ENCODE measurements at regions not wholly inside any gene's neighbourhood (a gene's known extent, or its start where the extent isn't known, plus 50 kb on each side); places are given as distances from the start of the nearest gene placed in this dataset.

GRCh38 chr10:30784897-30785605 is 155.5 kb upstream of the LYZL2 start:
- H3K4me3 ChIP-seq (ENCODE audit: low read depth, low read length) = peak overlapping the region; percentile 51
- no peak for TF ChIP-seq CTCF (IDR thresholded peaks at IDR 0.05; ENCODE audit: low read depth, low read length)

- TF ChIP-seq CTCF (IDR thresholded peaks at IDR 0.05; ENCODE audit: low read depth, low read length) = no peak
- H3K4me3 ChIP-seq (ENCODE audit: low read depth, low read length) = peak overlapping the region; percentile 51
Observed at GRCh38 chr10:30784524-30784896, 155.0 kb upstream of the LYZL2 start.

- peak; percentile 87 for TF ChIP-seq CTCF (IDR thresholded peaks at IDR 0.05; ENCODE audit: low read depth, low read length)
- peak overlapping the region; percentile 12; the same call in 1 of the 2 replicates for H3K4me3 ChIP-seq (ENCODE audit: low read depth, low read length)
Observed at GRCh38 chr10:30783939-30784501, 154.5 kb upstream of the LYZL2 start.

- no peak for TF ChIP-seq CTCF (IDR thresholded peaks at IDR 0.05; ENCODE audit: low read depth, low read length)
- H3K4me3 ChIP-seq (ENCODE audit: low read depth, low read length) = no peak overlapping the region
Observed at GRCh38 chr10:30782537-30783461, 153.2 kb upstream of the LYZL2 start.

- no peak overlapping the region for H3K4me3 ChIP-seq (ENCODE audit: low read depth, low read length)
- TF ChIP-seq CTCF (IDR thresholded peaks at IDR 0.05; ENCODE audit: low read depth, low read length) = no peak
Observed at GRCh38 chr10:30782157-30782536, 152.6 kb upstream of the LYZL2 start.

- no peak overlapping the region for H3K4me3 ChIP-seq (ENCODE audit: low read depth, low read length)
- TF ChIP-seq CTCF (IDR thresholded peaks at IDR 0.05; ENCODE audit: low read depth, low read length) = no peak
Observed at GRCh38 chr10:30781670-30782121, 152.1 kb upstream of the LYZL2 start.

Data from WI38 (cell line).